ENCODE measurements at regions not wholly inside any gene's neighbourhood (a gene's known extent, or its start where the extent isn't known, plus 50 kb on each side); places are given as distances from the start of the nearest gene placed in this dataset.
A peak's percentile ranks its signal among the peaks of the same experiment; 100 is the strongest.

DNA sequence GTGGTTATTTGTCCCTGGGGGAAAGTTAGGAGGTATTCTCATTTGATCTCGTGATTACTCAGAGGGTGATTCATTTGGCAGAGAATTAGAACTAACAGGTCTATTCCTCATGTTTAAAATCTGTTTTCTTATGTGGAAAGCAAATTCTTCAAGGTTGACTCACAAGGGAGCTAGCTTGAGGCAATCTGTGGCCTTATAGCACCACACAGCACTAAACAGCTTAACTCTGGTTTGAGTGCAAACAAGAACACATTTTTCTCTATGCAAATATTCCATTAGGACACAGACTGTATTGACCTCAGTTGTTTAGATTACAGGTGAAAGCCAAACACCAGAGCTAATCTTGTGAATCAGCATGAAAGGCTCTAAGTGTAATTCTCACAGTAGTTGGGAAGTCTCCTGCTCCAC lies 694.4 kb upstream of the POU3F4 start:
- peak; percentile 79 for ATAC-seq (ENCODE audit: insufficient read depth, low FRiP score)

DNA sequence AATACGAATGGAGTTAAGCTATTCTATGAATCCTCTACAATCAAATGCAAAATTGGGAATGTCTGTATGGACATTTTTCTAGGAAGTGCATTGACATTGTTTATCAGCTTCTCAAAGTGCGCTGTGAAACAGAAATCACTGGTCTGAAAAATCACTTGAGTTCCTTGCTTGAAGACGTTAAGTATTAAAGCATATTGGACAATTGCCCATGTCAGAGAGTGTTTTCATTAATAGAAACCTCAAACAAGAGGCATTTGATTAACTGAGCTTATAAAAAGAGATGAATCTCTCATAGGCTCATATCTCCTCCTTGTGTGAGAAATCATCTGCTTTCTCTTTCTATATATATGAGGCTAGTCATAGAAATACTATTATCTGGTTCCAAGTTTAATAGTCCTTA lies 692.1 kb upstream of the POU3F4 start:
- Histone ChIP-seq H3K9me3 (ENCODE audit: control insufficient read depth in 4 of 4, insufficient read depth in 3 of 4, low read length in 3 of 4) (peaks cover 0 to 3% (median 0%) of the 10 kb centered on the region in 4 donors), H3K9ac (ENCODE audit: insufficient read depth in 1 of 2, low read length in 2 of 2) (no peak overlapping the region), H3K4me3 (no peak overlapping the region), H3K4me1 (ENCODE audit: control insufficient read depth in 5 of 5, insufficient read depth in 5 of 5, low read length in 5 of 5) (no peaks in the 10 kb centered on the region), H3K27ac (ENCODE audit: low read depth in 1 of 2, low read length in 1 of 2) (no peak overlapping the region), H3K27me3 (ENCODE audit: control insufficient read depth in 3 of 3, insufficient read depth in 3 of 3, low read length in 2 of 3) (no peaks in the 10 kb centered on the region), H3K36me3 (ENCODE audit: control insufficient read depth in 4 of 4, insufficient read depth in 4 of 4, low read length in 4 of 4) (no peaks in the 10 kb centered on the region)
- DNase-seq (peak in 1 of 3 donors; percentile 3), ATAC-seq (ENCODE audit: insufficient read depth, low FRiP score) (no peak)
- 53 to 72% methylated on average over 3 of the region's 3 CpGs for WGBS, 2 donors
- TF ChIP-seq, protein P1, sequence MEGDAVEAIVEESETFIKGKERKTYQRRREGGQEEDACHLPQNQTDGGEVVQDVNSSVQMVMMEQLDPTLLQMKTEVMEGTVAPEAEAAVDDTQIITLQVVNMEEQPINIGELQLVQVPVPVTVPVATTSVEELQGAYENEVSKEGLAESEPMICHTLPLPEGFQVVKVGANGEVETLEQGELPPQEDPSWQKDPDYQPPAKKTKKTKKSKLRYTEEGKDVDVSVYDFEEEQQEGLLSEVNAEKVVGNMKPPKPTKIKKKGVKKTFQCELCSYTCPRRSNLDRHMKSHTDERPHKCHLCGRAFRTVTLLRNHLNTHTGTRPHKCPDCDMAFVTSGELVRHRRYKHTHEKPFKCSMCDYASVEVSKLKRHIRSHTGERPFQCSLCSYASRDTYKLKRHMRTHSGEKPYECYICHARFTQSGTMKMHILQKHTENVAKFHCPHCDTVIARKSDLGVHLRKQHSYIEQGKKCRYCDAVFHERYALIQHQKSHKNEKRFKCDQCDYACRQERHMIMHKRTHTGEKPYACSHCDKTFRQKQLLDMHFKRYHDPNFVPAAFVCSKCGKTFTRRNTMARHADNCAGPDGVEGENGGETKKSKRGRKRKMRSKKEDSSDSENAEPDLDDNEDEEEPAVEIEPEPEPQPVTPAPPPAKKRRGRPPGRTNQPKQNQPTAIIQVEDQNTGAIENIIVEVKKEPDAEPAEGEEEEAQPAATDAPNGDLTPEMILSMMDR (IDR thresholded peaks at IDR 0.05; ENCODE audit: control extremely low read depth, extremely low read depth) = no peak

More for the DNA sequence above, 694.4 kb upstream of the POU3F4 start:
- TF ChIP-seq, protein P1 (IDR thresholded peaks at IDR 0.05; ENCODE audit: control extremely low read depth, extremely low read depth) = no peak
- no peak overlapping the region for H3K4me3 ChIP-seq
- H3K27ac ChIP-seq (ENCODE audit: low read depth in 1 of 2, low read length in 1 of 2) = no peak overlapping the region
- no peaks in the 10 kb centered on the region for H3K4me1 ChIP-seq (ENCODE audit: control insufficient read depth in 5 of 5, insufficient read depth in 5 of 5, low read length in 5 of 5)
- peaks cover 0 to 3% (median 0%) of the 10 kb centered on the region in 4 donors for H3K9me3 ChIP-seq (ENCODE audit: control insufficient read depth in 4 of 4, insufficient read depth in 3 of 4, low read length in 3 of 4)
- no peak overlapping the region for H3K9ac ChIP-seq (ENCODE audit: insufficient read depth in 1 of 2, low read length in 2 of 2)
- H3K36me3 ChIP-seq (ENCODE audit: control insufficient read depth in 4 of 4, insufficient read depth in 4 of 4, low read length in 4 of 4) = no peaks in the 10 kb centered on the region
- 35 to 43% methylated on average over 1 of the region's 1 CpG for WGBS, 2 donors
- DNase-seq = peak in 1 of 3 donors; percentile 2
- H3K27me3 ChIP-seq (ENCODE audit: control insufficient read depth in 3 of 3, insufficient read depth in 3 of 3, low read length in 2 of 3) = no peaks in the 10 kb centered on the region

DNA sequence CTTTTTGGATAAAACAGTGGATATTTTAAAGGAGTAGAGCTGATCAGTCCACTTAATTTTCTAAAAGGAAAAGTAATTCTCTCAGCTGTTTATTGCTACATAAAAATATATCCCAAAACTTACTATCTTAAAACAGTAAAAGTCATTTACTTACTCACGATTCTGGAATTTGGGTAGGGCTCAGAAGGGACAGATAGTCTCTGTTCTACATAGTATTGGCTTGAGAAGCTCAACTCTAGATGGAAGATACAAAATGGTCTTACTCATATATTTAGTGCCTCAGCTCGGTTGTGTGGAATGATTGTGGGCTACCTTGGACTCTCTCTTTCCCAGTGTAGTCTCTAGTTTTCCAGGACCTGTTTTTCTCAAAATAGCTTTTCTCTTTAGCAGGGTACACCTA lies 691.5 kb upstream of the POU3F4 start:
- WGBS, 2 donors = 47 to 83% methylated on average over 2 of the region's 2 CpGs
- no peak overlapping the region for H3K27ac ChIP-seq (ENCODE audit: low read depth in 1 of 2, low read length in 1 of 2)
- no peak overlapping the region for H3K4me3 ChIP-seq
- H3K27me3 ChIP-seq (ENCODE audit: control insufficient read depth in 3 of 3, insufficient read depth in 3 of 3, low read length in 2 of 3) = no peaks in the 10 kb centered on the region
- DNase-seq = no peak
- no peak for ATAC-seq (ENCODE audit: insufficient read depth, low FRiP score)
- H3K4me1 ChIP-seq (ENCODE audit: control insufficient read depth in 5 of 5, insufficient read depth in 5 of 5, low read length in 5 of 5) = no peaks in the 10 kb centered on the region
- peaks cover 0 to 3% (median 0%) of the 10 kb centered on the region in 4 donors for H3K9me3 ChIP-seq (ENCODE audit: control insufficient read depth in 4 of 4, insufficient read depth in 3 of 4, low read length in 3 of 4)
- H3K36me3 ChIP-seq (ENCODE audit: control insufficient read depth in 4 of 4, insufficient read depth in 4 of 4, low read length in 4 of 4) = no peaks in the 10 kb centered on the region
- TF ChIP-seq, protein P1 (IDR thresholded peaks at IDR 0.05; ENCODE audit: control extremely low read depth, extremely low read depth) = no peak
- no peak overlapping the region for H3K9ac ChIP-seq (ENCODE audit: insufficient read depth in 1 of 2, low read length in 2 of 2)

DNA sequence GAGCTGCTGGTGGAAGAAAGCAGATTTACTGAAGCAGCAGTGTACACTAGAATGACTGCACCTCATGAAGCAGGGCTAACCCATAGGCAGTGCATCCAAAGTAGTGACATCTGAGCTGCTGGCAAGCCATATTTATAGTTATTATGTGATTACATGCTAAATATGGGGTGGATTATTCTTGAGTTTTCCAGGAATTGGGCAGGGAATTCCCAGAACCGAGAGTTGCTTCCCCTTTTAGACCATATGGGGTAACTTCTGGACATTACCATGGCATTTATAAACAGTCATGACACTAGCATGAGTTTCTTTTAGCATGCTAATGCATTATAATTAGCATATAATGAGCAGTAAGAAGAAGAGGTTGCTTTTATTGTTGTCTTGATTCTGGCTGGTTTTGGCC lies 665.8 kb upstream of the POU3F4 start:
- no peak for ATAC-seq (ENCODE audit: insufficient read depth, low FRiP score)
- Histone ChIP-seq H3K4me1 (ENCODE audit: control insufficient read depth in 5 of 5, insufficient read depth in 5 of 5, low read length in 5 of 5) (no peaks in the 10 kb centered on the region), H3K36me3 (ENCODE audit: control insufficient read depth in 4 of 4, insufficient read depth in 4 of 4, low read length in 4 of 4) (no peaks in the 10 kb centered on the region), H3K9ac (ENCODE audit: insufficient read depth in 1 of 2, low read length in 2 of 2) (no peak overlapping the region), H3K4me3 (no peak overlapping the region), H3K27me3 (ENCODE audit: control insufficient read depth in 3 of 3, insufficient read depth in 3 of 3, low read length in 2 of 3) (no peaks in the 10 kb centered on the region), H3K27ac (ENCODE audit: low read depth in 1 of 2, low read length in 1 of 2) (no peak overlapping the region), H3K9me3 (ENCODE audit: control insufficient read depth in 4 of 4, insufficient read depth in 3 of 4, low read length in 3 of 4) (peaks cover 0 to 2% (median 0%) of the 10 kb centered on the region in 4 donors)
- peak in 2 of 3 donors; percentile 59 to 62 for DNase-seq
- WGBS, 2 donors = 29 to 50% methylated on average over 1 of the region's 1 CpG
- TF ChIP-seq, protein P1 (IDR thresholded peaks at IDR 0.05; ENCODE audit: control extremely low read depth, extremely low read depth) = no peak
